NCI-H2171 treated with DMSO at 0.1 percent for 48 hours (cell line): ENCODE measurements at regions not wholly inside any gene's neighbourhood (a gene's known extent, or its start where the extent isn't known, plus 50 kb on each side); places are given as distances from the start of the nearest gene placed in this dataset.
A peak's percentile ranks its signal among the peaks of the same experiment; 100 is the strongest.

Experiments
- DNase-seq: peaks from one replicate; lab custom pipeline; 2025; lab: John Stamatoyannopoulos, UW

GRCh38 chr14:101405171-101405883 lies 156.0 kb upstream of the DIO3 start:
- DNase-seq: no peak

GRCh38 chr14:101406921-101407320 lies 154.4 kb upstream of the DIO3 start:
- DNase-seq: no peak

DNA sequence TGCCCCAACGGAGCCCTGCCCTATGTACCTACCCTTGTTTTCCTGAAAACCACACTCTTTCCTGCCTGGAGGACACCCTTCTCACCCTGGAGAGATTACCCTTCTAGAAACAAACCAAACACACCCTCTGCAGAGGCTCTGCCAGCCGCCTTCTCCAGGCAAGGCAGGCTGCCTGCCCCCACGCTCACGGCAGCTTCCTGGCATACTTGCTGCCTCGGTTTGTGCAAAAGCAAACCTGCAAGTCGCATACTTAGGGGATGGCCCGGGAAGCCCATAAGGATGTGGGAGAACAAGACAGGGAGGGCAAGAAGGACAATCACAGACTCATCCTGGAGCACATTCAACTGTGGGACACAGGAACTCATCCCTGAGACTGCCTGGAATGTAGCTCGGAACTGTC lies 154.0 kb upstream of the DIO3 start:
- no peak for DNase-seq

GRCh38 chr14:101408077-101408831 lies 153.0 kb upstream of the DIO3 start:
- DNase-seq: peak; percentile 23

DNA sequence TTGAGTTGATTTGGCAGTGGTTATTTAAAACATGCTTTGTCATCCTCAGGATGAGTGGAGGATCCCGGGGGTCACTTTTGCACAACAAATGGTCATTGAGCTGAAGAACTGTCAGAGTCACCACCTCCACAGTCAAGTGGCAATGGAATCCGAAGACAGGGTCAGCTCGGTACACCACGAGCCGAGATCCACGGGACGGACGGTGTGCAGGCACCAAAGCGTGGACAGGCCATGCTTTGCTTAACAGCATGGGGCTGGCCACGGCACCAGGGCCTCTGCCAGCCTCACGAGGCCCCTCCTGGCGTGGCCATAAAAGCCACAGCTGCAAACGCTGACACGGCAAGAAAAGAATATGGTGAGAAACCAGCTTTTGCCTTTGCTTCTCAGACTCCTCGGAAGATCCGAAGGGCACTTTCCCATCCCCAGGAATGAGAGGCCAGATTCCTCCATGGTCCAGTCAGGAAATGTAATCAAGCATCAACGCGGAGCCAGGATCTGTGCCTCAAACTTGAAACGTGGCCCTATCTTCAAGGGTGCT lies 152.2 kb upstream of the DIO3 start:
- DNase-seq: no peak

- peak; percentile 6 for DNase-seq
These were observed 151.2 kb upstream of the DIO3 start for GRCh38 chr14:101410126-101410525.

DNA sequence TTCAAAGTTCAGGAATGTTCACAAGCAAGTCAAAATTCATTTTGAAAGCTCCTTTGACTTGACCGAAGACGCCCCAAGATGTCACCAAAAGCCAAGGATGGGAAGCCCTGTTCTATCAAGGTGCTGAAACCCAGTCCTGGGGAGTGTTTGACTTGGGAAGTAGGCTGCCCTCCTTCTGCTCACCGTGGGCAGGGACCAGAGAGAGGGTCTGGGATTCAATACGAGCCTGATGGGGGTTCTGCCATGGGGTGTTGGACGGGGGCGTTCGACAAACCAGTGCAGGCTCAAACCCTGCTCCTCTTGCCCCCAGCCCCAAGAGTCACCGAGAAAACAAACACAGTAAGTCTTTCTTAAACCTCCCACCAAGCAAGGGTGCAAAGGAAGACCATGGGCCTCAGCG lies 150.1 kb upstream of the DIO3 start:
- DNase-seq: no peak

DNA sequence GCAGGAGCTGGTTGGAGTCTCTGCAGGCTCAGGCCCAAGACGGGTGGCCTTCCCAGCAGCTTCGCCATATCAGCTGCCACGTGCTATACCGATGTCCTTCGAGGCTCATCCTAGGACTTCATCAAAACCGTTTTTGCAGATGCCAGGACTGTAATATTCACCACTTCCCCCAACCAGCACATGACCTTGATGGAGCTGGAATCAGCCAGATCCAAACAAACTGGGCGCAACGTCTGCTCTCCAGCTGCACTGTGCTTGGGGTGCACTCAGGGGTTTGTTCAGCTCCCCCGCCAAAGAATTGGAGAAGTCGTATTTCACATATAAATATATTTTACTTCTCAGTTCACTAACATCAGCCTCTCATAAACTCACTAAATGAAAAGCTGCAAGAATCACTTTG lies 149.5 kb upstream of the DIO3 start:
- DNase-seq: no peak

DNA sequence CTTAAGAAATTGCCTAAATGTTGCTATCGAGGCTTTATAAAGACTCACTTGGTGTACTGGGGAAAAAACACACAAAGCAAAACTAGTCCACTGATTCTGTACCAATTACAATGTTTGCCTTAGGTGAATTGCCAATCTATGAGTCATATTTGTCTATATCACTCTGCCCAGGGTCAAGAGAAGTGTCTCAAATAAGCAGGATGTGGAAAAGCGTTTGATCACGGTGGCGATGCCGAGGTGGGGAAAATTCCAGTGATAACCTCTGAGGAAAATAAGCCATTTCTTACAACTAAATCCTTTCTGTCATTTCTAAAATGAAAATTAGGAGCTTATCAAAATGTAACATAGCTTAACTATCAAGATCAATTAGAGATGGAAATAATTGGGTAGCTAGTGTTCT lies 148.6 kb upstream of the DIO3 start:
- DNase-seq: no peak

GRCh38 chr14:101417434-101417833 lies 143.9 kb upstream of the DIO3 start:
- DNase-seq: no peak

- no peak for DNase-seq
These were observed 142.7 kb upstream of the DIO3 start for GRCh38 chr14:101418601-101419000.

DNA sequence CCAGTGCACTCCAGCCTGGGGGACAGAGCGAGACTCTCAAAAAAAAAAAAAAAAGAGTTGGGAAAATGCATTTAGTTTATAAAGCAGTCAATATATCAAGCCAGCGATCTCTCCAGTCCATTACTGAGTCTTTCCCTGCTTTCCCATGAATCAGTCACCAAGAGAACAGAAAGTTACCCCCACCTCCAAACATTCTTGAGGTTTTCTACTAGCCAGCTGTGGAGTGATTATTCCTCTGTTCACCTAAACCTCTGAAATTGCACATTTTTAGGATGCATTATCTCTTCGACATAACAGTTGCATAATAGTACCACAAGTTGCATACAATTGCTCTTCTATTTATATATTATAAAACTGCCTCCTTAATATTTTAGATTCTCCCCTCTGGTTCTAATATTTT lies 134.8 kb upstream of the DIO3 start:
- DNase-seq: no peak

DNA sequence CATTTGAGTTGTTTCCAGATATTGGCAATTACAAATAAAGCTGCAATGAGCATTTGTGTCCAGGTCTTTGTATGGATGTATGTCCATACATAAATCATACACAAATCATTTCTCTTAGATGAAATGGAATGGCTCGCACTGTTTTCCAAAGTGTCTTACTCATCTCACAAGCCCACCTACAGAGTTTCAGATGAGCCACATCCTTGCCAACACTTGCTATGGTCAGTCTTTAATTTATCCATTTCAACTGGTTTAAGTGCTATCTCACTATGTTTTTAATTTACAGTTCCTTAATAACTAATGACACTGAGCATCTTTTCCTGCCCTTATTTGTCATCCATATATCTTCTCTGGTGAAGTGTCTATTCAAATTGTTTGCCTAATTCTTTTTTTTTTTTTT lies 132.9 kb upstream of the DIO3 start:
- no peak for DNase-seq

DNA sequence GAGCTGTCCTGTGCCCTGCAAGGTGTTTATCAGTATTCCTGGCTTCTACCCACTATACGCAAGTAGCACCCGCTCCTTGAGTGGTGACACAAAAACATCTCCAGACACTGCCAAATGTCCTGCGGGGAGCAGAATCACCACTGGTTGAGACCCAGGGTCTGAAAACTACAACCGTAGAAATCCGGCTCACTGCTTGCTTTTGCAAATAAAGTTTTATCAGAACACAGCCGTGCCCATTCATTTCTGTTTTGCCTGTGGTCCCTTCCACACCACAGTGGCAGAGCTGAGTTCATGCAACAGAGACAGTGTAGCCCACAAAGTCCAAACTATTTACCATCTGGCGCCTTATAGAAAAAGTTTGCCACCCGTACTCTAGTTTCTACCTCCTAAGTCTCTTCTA lies 125.7 kb upstream of the DIO3 start:
- DNase-seq: no peak

- DNase-seq: no peak
These were observed 122.3 kb upstream of the DIO3 start for GRCh38 chr14:101439023-101439422.

DNA sequence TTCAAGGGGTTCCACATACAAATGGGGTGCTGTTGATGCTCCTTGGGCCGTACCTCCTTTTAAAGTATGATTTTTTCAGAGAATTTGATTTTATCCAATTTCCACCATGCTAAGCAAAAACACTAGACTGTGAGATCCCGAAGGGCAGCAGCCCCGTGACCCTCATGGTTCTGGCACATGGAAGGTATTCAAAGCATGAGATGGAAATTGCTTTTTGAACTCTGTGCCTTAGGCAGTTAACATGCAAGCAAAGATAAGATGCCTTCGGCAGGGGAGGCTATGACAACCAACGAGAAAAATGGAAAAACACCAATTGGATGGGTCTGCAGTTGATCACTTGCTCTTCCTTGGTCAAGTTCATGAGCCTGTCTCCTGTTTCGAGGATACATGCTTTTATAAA lies 120.8 kb upstream of the DIO3 start:
- no peak for DNase-seq

DNA sequence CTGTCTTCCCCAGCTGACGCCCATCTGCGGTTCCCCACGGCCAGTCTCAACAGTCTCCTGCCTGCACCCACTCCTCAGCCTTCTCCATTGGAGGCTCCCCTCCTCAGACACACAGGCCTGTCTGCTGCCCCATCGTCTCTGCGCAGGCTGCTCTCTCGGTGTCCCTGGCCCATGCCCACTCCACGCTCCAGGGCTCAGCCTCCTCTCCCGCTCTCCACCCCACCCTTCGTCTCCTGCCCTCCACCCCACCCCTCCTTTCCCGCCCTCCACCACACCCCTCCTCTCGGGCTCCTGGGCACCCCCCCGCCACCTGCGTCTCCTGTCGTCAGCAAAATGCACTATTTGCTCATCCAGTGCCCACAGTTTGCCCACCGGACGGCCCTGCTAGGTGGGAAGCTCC lies 119.6 kb upstream of the DIO3 start:
- DNase-seq: no peak

DNA sequence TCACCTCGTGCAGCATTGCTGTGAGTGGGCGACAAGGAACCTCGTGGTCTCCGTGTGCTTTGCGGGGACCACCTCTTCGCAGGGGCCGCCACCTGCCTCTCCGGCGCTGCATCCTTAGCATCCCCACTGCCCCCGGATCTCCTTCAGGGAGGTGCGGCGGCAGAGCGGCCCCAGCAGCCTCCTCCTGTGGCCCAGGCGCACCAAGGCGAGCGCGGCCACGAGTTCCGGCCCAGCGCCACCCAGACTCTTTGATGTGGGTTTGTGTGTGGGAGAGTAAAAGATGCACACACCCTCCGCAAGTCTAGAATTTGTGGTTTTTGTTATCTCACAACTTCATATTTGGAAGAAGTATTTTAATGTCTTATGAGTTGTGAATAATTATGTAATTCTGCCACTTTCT lies 118.8 kb upstream of the DIO3 start:
- no peak for DNase-seq

- DNase-seq: no peak
These were observed 117.2 kb upstream of the DIO3 start for GRCh38 chr14:101444116-101444515.

- peak; percentile 29 for DNase-seq
These were observed 116.0 kb upstream of the DIO3 start for GRCh38 chr14:101445278-101445677.

- DNase-seq: no peak
These were observed 114.8 kb upstream of the DIO3 start for GRCh38 chr14:101446387-101446969.

- DNase-seq: peak; percentile 99
These were observed 112.2 kb upstream of the DIO3 start for GRCh38 chr14:101449114-101449513.

DNA sequence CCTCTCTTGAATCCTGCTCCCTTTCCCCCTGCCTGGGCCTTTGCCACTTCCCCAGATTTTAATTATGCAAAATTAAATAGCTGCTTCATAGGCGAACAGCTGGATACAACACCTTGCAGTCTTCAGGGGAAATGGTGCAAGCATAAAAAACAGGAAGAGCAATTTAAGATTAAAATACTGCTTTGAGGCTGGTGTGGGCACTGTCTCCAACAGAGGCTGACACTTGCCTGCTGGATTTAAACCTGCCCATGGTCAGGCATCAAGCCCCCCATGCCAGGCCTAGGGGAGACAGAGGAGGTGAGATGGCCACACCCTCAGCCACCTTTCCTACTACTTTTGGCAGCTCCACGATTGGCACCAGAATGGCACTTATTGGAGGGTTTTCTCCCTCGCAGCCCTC lies 110.1 kb upstream of the DIO3 start:
- DNase-seq: peak; percentile 40
